GM19043 (cell line): ENCODE measurements at regions not wholly inside any gene's neighbourhood (a gene's known extent, or its start where the extent isn't known, plus 50 kb on each side); places are given as distances from the start of the nearest gene placed in this dataset.

Experiments
- ATAC-seq: cut with Tn5 transposase; IDR thresholded peaks from one replicate; pipeline ENCODE4 v1.9.1; 2021; ENCODE audit warnings: low read depth; ENCODE audit not compliant: unreplicated experiment

DNA sequence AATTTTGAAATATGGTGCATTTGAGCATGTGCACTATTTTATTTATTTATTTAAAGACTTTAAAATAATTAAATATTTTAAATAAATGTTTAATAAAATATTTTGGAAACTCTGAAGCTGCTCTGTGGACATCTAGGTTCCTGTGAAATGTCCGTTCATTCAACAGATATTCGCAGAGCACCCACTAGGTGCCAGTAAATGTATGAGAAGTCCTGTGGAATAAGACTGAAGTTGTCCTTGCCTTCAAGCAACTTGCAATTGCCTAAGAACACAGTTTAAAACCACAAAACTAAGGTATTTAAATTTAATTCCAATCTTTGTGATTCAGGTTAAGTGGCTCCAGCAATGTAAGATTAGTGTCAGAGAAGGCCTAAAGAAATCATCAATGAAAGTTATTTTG is 306.7 kb downstream of the GBA3 start:
- no peak for ATAC-seq

DNA sequence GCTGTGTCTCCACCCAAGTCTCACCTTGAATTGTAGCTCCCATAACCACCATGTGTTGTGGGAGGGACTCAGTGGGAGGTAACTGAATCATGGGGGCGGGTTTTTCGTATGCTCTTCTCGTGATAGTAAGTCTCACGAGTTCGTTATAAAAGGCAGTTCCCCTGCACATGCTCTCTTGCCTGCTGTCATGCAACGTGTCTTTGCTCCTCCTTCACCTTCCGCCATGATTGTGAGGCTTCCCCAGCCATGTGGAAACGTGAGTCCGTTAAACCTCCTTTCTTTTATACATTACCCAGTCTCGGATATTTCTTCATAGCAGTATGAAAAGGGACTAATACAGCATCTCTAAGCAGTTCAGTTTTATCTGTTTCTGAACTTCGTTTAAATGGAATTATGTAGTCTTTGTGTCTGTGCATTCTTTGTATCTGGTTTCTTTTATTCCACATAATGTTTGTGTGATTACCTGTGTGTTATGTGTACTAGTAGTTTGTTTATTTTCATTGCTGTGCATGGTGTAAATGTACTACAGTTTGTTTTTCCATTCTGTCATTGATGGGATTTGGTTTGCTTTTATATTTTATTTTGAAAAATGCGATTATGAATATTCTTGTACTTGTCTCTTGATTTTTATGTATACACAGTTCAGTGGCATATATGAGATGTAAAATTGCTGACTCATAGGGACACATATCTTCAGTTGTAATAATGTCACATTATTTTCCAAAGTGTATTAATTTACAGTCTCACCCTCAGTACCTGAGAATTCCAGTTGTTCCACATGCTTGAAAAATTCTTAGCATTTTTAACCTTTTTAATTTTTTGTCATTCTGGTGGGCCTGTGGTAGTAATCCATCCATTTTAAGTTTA is 304.9 kb downstream of the GBA3 start:
- ATAC-seq, result no peak

DNA sequence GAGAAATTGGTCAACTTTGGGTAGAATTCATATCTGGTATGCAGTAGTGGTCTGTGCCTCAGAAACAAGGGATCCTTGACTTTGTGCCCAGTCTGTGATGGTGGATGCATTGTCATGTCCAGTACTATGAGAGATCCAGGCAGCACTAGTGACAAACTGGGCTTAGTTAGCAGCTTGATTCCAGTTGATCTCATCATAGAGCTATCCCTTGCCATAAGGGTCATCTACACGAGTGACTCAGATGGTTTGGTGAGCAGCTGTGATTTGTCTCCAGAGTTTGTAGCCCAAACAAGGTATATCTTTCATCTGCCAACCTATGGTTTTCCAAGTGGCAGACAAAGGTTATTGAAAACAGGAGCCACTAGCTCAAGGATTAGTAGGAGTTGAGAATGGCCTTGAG is 298.8 kb downstream of the GBA3 start:
- no peak for ATAC-seq

DNA sequence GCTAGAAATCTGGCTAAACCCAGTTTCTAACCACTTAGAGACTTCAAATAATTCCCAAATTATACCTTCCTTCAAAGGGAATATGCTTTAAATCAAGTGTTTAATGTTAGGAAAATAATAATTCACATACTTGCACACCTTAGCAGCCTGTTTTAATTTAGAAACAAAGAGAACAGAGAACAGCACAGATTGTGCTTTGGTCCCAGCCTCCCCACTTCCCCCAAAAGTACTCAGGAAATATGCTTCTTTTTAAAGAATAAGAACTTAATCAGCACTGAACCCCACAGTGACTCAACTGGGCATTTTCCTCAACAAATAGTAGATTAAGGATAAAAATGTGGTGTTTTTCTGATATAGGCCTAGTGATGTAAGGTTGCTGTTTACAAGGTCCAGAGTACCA is 295.8 kb downstream of the GBA3 start:
- no peak for ATAC-seq

DNA sequence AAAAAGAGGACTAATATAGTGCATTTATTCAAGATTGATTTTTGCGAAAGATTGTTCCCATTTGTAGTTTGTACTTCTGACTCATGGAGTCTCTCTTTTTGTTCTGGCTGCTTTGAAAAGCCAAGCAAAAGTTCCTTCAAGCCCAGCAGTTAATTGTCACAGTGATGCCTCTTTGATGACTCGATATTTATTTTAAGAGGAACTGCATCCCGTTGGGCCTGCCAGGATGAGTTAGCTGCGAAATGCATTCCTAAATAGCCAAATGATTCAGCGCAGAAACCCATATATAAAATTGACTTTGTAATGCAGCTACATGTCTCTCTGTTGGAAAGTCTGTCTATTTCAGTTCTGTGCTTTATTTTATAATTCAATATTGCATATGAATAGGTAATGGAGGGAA is 295.1 kb downstream of the GBA3 start:
- no peak for ATAC-seq

DNA sequence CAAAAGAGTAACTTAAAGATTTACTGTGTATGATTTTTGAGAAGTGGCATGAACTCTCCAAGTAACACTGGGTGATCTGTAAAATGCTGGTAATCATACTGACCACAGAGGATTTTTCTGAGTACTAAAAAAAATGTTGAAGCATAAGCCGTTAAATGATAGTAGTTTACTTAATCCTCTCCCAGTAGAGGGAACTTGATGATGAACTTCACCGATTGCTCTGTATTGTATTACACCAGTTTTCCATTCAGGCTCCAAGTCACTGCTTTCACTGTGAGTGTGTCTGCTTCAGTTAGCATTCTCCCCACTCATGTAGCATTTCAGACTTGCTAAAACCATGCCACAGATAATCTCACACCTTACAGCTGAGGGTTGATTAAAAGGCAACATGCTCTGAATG is 294.1 kb downstream of the GBA3 start:
- no peak for ATAC-seq

DNA sequence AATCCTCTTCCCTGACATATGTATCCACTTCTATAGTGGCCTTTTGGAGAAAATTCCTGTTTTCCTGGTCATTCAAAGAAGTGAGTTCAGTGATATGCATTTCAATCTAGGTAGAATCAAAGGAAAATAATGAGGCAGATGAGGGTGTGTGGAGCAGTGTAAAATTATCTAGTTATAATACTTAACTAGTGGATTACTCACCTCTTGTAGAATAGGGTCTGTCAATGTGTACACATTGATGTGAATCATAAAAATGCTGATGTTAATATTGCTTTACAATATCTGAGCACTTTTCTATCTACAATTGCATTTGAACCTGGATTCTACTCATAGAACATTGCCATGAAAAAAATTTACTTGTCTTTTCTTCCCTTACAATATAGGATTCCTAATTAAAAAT is 293.5 kb downstream of the GBA3 start:
- no peak for ATAC-seq

DNA sequence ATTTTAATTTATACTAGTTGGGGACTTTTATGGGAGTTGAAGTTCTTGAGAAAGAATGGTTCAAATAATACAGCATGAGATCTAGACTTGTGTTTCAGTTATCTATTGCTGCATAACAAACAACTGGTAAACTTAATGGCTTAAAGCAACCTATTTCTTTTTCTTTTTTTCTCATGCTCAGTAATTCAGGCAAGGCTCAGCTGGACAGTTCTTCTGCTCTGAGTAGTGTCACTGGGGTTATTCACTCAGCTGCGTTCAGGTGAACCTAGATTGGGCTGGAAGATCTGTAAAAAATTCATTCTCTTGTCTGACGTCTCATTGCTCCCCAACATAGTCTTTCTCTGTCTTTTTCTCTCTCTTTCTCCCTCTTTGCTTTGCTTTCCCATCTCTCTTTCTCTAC is 291.7 kb downstream of the GBA3 start:
- ATAC-seq, result no peak

DNA sequence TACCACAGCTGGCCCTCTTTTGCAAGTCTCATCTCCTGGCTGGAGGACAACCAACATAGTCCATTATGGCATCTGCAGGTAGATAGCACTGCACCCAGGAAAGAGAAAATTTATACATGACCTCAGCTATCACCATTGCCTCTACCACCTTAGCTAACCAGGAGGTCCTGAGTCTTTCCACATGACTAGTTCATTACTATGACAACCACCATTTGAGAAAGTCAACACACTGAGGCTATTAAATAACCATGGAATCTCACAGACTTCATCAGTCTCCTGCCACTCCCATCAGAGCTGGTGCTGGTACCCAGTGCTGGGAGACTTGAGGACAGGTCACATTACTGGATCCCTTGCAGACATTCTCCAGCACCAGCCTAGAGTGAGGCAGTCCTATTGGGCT is 285.9 kb downstream of the GBA3 start:
- no peak for ATAC-seq

DNA sequence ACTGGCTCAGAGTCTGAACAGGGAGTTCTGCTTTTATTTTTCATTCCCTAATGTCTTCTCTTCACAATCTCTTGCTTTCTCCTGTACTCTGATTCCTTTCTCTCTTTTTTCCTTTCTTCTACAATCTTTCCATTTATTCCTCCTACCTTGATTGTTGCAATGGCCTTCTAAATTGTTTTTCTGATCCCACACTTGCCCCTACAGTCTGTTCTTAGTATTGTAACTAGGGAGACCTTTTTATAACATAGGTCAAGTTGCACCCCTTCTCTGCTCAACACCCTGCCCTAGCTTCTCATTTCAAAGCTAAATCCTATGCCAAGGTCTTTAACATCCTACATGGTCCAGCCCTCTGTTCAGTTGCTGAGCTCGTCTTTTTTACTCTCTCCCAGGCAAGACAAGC is 277.9 kb downstream of the GBA3 start:
- ATAC-seq, result no peak

DNA sequence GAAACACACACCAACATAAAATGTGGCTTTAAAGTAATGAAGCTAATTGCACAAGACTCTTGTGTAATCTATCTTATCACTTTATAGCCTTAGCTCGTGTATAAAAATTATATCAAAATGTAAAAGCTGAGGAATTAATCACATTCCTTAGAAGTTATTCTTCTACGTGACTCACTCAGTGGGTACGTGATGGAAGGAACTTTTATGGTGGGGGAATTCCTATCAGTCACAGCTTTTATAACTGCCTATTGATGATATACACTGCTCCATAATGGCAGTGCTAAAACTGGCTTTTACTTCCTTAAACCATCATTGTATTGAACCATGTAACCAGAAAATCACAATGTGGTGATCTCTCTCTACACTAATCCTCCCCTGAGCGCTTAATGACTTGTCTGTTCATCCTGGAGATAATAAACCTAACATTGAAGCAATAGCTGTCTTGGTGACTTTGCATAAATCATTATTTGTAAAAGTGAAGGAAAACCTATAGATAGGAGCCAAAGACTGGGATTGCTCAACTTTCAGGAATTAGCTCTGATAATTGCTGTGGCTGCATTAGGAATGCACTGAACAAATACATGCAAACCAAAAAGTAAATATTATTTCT is 276.7 kb downstream of the GBA3 start:
- no peak for ATAC-seq

DNA sequence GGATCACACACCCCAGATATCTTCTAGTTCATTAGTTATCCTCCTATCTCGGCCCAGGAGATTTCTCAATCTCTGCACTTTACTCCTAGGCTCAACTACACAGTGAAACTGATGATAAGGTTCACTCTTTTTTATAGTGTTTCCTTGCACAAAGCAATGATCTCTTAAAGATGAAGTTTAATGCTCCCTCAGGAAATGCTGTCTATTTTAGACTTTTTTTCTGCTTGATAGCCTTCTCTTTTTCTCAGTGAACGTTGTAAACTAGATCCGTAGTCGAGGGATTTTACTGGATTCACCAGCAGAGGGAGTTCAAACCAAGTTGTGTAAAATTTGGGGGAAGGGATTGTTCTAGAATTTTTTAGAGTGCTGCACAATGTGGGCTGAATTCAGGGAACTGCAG is 269.6 kb downstream of the GBA3 start:
- ATAC-seq, result no peak

DNA sequence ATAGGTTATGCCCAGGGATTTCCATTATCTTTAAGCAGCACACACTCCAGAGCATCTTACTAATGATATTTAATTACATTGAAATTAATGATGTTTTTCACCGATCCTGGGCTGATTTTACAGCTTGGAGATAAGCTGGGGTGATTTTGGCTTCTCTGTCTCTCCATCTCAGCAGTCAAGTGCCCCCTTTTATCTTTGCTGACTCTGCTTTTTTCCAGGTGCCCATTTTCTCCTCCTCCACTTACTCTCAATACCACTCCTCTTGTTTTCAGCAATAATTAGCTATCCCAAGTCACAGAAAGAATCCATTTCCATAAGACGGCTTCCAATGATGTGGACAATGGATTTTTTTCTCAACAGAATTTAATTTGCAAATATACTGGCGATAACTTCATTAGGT is 266.7 kb downstream of the GBA3 start:
- ATAC-seq, result no peak

DNA sequence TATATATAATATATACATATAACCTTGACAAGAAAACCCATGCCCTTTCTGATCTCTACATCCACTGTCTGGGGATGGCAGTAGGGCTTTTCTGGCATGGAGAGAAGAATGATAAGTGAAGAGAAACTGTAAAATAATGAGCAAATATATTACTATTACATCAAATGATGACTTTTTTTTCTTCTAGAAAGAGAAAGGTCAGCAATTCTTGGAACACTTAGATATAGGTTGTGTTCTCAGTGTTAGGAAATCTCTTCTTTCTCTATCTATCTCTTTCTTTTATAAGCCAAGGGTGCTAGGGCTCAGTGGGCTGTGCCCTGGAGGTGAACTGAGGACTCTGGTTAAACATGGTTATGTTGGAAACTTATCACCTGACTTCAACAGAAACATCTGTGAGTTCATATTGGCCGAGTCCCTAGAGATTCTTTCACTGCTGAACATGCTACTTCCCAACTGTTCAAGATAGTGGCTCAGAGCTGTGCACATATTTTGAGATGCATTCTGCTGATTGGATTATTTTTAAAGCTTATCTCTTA is 265.1 kb downstream of the GBA3 start:
- no peak for ATAC-seq

DNA sequence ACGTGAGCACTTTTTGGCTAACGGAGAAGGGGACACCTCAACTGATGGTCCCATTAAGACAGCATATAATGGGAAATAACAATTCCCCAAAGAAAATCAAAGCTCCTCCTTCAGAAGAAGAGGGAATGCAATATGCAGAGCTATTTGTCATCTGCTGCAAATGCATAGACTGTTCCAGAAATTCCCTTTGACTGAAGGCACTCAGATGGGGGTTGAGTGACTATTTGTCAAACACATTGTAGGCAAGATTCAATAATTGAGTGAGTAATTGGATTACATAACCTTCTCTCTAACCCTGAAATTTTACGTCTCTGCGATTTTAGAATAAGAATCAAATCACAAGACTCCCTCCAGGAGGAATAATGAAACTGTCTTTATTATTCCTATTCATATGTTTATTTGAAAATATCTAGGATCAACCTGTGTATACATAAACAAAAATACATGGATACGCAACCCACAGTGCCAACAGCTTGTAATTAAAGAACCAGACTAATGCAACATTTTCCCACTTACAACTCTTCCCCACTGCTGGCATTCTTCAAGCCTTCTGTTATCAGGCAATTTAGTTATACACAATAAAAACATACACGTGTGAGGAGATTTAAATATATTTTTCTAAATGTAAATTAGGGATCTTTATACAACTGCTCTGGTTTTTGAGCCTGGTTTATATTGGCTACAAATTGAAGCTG is 256.6 kb downstream of the GBA3 start:
- ATAC-seq, result no peak

DNA sequence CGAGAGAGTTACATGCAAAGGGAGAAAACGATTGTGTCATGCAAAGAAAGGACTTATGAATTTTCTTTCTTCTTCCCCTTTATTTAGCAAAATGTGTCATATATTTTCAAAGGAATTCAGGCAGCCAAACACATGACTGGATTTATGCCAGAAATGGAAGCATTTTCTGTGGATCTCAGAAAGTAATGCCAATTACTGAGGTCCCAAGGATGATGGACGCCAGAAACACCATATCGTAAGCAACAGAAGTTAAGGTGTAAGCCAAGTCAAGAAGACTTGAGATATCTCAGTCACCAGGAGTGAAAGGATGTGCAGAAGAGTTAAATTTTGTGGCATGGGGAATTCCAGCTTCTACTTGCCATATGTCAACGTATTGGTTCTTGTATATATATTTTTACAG is 255.1 kb downstream of the GBA3 start:
- ATAC-seq, result no peak

DNA sequence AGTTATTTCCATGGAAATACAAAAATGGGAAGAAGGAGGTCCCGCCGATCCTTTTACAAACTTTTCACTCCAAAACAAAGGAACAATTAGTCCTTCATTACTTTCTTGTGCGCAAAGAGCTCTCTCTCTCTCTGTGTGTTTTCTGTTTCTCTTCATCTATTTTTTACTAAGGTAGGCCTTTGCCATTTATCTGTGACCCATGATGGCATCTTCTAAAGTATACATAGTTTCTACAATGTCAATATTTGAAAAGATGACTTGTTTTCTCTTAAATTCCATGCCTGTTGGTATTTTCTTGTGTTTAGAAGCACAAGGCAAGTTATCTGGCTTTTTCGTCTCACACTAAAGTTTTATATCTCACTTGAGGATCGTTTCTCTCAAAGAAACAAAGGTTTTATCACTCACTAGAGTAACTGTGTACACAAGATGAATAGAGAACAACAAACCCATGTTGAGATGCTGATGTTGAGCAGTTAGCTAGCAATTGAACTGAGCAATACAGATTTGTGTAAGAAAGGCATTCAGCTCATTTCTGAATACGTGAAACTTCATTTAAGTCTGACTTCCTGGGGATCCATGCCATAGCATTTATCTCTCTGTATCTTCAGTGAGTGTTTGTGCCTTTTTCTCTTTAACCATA is 250.3 kb downstream of the GBA3 start:
- ATAC-seq, result no peak

DNA sequence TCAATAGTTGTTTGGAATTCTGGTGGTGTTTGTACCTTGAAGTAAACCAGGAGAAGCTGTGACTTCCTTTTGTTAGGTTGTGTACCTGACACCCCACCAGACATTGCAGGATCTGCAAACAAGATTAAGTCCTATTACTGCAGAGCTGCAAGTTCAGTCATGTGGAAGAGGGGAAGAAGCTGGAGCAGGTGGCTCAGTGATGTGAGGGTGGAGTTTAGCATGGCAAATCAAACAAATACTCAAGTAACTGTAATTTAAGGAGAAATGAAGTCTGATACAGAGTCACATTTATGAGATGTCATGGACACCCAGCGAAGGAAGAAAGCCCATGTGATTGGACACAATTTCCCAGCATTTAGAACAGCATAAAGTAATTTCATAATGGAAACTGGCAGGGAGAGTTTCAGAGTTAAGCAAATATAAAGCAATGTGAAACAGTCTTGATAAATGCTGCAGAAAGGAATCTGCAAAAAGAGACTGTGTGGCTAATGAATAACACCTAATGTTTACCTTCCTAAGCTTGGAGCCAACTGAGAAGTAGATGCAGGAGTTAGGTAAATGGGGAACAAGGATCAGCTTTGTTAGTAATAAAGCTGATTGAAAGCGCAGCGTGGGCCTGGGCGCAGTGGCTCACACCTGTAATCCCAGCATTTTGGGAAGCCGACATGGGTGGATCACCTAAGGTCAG is 249.1 kb downstream of the GBA3 start:
- no peak for ATAC-seq

DNA sequence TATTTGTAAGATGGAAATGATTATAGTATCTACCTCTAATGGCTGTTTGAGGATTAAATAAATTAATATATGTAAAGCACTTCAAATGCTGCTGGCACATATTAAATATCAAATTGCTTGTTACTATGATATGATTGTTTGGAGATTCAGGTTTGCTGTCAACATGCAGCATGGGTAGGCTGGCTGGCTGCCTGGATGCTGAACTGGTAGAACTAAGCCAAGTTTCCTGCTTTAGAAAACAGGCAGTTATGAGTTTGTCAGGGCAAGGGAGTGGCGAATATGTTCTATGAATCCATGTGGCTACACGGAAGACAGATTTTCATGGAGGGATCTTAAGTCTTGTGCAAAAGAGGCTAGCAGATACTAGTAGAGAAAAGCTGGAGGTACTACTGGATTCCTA is 239.6 kb downstream of the GBA3 start:
- no peak for ATAC-seq

DNA sequence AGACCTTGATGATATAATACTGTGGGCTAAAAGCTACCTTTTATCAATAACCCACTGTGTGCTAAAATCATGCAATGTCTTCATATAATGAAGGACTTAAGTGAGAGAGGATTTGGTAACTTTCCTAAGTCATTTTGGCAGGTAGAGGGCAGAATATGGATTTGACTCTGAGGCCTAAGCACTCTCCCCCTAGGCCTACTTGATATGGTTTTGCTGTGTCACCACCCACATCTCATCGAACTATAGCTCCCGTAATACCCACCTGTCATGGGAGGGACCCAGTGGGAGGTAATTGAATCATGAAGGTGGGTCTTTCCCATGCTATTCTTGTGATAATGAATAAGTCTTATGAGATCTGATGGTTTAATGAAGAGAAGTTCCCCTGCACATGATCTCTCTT is 229.7 kb downstream of the GBA3 start:
- no peak for ATAC-seq

DNA sequence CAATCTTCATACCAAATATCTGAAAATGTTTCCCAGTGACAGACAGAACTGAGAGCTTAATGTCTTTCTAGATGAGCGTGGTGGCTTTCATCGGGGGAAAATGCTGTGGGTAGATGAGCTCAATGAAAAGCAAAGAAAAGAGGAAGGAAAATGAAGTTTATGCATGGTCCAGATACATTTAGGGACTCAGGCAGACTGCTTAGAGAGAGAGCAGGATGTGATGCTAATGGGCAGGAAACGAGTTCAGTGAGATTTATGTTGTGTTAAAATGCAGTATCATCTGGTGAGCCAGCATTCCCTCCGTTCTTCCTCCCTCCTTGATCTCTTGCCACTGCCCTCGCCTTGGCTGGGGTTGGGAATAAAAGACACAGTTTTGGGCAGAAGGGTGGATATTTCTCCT is 229.2 kb downstream of the GBA3 start:
- ATAC-seq, result no peak
